NCI-H2107 treated with DMSO at 0.1 percent for 48 hours (cell line): ENCODE measurements at regions not wholly inside any gene's neighbourhood (a gene's known extent, or its start where the extent isn't known, plus 50 kb on each side); places are given as distances from the start of the nearest gene placed in this dataset.
"Not testable (repeated sequence)": the region's sequence is repeated elsewhere in the genome, so short reads cannot be mapped to it uniquely, and the experiment has no call there.

Source experiments
- DNase-seq: peaks from one replicate; lab custom pipeline; 2025; ENCODE audit not compliant: unreplicated experiment; lab: John Stamatoyannopoulos, UW

DNA sequence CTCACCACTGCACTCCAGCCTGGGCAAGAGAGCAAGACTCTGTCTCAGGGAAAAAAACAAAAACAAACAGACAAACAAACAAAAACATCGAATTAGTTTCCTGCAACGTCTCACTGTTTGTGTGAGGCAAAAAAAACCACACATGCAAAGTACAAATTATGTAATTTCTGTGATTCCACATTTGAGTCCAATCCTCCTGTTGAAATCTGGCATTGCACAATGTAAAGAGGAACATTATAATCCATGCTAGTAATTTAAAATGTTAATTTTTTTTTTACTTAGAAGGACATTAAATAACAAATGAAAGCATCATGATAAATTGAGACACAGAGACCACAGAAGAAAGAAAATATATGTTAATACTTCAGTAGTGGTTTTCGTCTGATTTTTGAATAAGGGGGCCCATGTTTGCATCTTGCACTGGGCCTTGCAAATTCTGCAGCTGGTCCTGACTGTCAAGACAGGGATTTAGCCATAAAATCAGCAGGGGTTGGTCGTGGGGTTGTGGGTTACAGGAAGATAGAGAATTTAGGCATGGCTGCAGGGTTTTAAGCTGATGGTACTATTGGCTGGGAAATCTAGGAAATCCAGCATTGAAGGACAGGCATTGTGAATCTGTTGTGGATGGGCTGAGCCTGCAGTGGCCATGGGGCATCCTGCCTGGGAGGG lies 102.6 kb upstream of the ALDH3B2 start:
- no peak for DNase-seq

DNA sequence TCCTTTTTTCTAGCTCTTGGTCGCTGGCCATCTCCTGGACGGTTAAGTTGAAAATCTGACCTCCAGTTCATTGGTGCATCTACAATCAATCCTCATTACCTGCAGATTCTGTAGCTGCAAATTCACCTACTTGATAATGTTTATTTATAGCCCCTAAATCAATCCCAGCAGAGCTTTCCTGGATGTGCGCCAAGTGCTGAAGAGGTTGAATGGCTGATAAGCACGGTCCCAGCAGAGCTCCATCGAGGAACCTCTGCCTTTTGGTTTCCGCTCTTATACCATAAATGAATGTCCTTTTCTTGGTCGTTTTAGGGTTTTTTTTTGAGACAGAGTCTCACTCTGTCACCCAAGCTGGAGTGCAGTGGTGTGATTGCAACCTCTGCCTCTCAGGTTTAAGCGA lies 99.8 kb upstream of the ALDH3B2 start:
- DNase-seq: not testable (repeated sequence)

DNA sequence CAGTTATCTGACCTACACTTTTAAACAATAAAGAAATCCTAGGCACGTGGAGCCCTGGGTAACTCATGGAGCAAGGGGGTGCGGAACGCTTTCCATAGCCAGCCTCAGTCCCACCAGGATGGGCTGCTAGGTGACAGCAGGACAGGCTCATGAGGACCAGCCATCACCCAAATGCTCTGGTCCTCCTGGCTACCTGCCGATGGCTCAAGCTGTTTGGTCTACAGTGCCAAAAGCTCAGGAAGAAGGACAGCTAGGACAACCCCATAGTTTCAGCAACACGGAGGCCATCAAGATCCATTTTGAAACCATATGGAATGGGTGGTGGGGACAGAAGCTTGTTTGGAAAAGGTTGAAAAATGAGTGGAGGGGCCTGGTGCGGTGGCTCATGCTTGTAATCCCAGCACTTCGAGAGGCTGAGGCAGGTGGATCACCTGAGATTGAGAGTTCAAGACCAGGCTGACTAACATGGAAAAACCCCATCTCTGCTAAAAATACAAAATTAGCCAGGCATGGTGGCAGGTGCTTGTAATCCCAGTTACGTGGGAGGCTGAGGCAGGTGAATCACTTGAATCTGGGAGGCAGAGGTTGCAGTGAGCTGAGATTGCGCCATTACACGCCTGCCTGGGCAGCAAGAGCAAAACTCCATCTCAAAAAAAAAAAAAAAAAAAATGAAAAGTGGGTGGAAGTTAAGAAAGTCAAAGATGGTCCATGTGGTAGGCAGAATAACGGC lies 93.7 kb upstream of the ALDH3B2 start:
- not testable (repeated sequence) for DNase-seq

DNA sequence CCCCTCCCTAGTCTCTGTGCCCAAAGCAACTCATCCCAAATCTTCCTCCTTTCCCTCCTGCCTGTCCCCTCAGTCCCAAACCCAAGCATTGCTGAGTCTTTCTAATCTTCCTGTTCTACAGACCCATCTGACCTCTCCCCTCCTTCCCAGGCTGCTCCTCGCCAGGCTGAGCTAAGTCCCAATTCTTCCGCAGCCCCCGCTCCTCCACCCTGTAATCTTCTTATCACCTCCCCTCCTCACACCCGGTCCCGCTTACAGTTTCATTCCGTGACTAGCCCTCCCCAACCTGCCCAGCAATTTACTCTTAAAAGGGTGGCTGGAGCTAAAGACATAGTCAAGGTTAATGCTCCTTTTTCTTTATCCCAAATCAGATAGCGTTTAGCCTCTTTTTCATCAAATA lies 86.8 kb upstream of the ALDH3B2 start:
- not testable (repeated sequence) for DNase-seq

DNA sequence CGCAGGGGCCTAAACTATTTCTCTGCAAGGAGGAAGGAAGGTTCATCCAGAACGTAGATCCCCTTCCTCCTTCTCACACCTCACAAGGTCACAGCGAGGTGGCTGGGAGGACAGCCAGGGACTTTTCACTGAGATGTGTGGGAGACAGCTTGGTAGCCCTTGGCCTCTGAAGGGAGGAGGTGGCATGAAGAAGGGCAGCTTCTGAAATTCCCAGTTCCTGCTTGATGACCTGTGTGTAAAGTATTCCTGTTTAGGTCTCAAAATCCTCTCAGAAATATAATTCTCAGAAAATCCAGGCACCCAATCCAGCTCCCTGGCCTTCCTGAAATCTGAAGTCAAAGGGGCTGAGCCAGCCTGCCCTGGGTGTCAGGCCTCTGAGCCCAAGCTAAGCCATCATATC lies 84.9 kb upstream of the ALDH3B2 start:
- not testable (repeated sequence) for DNase-seq

DNA sequence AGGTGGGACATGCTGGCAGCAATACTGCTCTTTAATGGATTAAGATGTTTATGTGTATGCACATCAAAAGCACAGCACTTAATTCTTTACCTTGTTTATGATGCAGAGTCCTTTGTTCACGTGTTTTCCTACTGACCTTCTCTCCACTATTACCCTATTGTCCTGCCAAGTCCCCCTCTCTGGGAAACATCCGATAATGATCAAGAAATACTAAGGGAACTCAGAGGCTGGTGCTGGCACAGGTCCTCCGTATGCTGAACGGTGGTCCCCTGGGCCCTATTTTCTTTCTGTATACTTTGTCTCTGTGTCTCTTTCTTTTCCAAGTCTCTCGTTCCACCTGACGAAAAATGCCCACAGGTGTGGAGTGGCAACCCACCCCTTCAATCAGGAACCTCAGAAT lies 84.0 kb upstream of the ALDH3B2 start:
- DNase-seq: not testable (repeated sequence)

DNA sequence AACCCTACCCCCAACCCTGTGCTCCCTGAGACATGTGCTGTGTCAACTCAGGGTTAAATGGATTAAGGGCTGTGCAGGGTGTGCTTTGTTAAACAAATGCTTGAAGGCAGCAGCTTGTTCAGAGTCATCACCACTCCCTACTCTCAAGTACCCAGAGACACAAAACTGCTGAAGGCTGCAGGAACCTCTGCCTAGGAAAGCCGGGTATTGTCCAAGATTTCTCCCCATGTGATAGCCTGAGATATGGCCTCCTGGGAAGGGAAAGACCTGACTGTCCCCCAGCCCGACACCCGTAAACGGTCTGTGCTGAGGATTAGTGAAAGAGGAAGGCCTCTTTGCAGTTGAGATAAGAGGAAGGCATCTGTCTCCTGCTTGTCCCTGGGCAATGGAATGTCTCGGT lies 83.6 kb upstream of the ALDH3B2 start:
- DNase-seq: not testable (repeated sequence)

DNA sequence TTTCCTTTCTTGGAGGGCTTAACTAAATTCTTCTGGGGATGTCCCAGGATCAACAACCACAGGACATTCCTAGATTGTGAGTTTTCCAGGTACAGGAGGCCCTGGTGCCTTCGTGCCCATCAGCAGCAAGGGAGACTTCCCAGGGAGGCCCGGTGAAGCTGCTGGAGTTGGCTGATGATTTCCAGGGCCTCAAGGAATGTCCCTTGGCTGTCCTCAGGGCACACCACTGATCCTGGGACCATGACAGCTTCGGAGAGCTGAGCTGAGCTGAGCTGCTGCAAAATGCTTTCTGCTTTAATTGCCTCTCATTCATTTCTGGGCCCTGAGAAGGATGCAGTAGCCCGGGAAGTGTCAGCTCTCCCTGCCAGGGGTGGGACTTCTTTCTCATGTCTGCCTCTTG lies 79.4 kb upstream of the ALDH3B2 start:
- DNase-seq: not testable (repeated sequence)

DNA sequence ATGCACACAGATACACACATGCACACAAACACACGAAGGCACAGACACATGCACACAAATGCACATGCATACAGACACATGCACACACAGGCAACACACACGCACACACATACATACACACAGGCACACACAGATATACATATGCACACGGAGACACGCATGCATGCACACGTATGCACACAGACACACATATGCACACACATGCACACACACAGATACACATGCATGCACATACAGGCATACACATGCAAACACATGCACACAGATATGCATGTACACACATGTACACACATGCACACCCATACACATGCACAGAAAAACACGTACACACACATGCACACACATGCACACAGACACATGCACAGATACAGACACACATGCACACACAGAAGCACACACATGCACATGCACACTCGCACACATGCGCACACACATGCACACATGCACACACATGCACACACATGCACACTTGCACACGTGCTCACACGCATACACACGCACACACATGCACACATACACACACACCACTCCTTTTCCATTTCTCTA lies 70.8 kb upstream of the ALDH3B2 start:
- no peak for DNase-seq

DNA sequence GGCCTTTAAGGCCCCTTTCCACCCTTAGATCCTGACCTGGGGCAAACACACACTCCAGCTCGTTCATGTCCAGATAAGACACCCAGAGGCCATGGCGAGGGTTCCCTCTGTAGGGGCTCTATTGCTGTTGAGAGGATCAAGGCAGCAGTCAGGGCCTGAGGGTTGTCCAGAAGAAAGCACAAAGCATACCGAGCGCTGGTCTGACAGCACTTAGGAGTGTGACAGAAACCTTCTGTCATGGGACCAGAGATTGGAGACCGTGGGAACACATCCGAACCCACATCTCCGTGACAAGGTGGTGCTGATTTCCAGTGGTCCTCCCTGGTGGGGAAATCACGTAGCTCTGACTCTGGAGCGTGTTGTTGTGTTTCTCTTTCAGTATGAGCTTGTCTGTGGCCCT lies 69.8 kb upstream of the ALDH3B2 start:
- not testable (repeated sequence) for DNase-seq

DNA sequence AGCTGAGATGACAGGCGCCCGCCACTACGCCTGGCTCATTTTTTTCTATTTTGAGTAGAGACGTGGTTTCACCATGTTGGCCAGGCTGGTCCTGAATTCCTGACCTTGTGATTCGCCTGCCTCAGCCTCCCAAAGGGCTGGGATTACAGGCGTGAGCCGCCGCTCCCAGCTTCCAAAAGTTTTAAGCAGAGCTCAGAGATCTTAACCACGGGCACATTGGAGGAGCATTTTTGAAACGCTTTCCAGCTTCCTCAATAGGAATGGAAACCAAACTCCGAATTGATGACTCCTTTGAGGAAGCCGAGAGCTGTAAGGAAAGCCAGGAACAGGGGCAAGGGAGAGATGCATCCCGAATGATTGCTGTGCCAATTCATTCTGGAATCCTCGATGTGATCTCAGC lies 63.8 kb upstream of the ALDH3B2 start:
- DNase-seq: not testable (repeated sequence)

DNA sequence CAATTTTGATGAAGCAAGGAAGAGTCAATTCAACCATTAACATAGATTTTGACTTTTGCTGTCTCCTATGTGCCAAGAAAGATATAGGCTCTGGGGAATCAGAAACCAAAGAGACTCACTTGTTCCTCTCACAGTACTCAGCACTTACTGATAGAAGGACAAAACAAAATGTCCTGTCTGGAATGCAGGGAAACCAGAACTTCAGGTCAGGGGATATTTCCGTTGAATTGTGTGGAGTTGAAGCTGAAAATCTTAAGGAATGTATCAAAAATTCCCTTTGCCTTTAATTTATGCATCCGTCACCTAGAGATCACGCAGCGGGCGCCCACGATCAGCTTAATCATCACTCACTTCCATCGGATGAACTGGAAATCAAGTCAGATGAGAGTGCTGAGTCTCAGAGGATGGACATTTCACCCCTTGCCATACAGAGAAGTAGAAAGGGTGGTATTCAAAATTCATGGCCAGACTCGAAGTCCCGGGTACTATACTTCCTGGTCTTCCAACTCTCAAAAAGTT lies 63.2 kb upstream of the ALDH3B2 start:
- not testable (repeated sequence) for DNase-seq

DNA sequence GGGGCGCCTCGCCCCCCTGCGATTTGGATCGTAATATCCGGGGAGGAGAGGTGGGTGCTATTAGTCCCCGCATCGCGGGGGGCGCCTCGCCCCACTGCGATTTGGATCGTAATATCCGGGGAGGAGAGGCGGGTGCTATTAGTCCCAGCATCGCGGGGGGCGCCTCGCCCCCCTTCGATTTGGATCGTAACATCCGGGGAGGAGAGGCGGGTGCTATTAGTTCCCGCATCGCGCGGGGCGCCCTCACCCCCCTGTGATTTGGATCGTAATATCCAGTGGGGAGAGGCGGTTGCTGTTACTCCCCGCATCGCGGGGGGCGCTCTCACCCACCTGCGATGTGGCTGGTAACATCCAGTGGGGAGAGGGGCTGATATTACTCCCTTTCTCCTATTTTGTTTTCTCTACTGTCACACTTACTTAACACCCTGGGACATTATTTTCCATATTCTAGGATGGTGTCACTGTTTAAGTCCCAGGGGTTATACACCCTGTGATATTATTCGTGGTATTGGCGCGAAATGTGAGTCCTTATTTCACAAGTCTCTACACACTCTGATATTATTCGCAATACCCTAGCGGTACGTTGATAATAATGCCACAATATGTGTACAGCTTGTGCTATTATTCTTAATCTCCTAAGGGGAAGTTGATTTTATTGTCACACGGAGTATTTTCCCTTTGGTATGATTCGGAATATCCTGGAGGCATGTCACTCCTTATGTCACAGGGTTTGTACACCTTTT lies 57.8 kb upstream of the ALDH3B2 start:
- no peak for DNase-seq

DNA sequence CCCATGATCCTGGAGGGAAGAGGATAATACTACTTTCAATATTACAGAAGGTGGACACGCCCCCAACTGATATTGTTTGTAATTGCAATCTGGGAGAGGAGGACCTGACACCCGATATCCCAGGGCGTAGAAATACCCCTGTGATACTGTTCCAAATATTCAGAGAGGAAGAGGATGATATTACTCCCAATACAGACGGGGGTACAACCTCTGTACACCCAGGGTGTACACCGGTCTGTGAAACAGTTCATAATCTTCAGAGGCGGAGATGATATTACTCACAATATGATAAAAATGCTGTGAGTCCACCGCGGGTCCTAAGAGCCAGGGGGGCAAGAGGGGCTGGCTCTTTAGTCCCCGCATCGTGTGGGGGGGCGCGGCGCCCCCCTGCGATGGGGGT lies 57.2 kb upstream of the ALDH3B2 start:
- no peak for DNase-seq

DNA sequence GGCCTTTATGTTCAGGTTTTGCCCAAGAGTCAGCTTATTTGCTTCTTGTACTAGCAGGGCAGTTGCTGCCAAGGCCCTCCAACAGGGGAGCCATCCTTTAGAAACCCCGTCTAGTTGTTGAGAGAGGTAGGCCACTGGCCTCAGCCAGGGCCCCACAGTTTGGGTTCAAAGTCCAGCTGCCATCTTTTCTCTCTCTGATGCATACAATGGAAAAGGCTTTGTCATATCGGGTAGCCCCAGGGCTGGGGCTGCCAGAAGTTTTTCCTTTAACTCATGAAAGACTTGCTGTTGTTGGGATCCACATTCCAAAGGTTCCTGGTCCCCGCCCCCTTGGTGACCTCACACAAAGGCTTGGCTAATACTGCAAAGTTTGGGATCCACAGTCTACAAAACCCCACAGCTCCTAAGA lies 53.7 kb upstream of the ALDH3B2 start:
- DNase-seq: not testable (repeated sequence)

DNA sequence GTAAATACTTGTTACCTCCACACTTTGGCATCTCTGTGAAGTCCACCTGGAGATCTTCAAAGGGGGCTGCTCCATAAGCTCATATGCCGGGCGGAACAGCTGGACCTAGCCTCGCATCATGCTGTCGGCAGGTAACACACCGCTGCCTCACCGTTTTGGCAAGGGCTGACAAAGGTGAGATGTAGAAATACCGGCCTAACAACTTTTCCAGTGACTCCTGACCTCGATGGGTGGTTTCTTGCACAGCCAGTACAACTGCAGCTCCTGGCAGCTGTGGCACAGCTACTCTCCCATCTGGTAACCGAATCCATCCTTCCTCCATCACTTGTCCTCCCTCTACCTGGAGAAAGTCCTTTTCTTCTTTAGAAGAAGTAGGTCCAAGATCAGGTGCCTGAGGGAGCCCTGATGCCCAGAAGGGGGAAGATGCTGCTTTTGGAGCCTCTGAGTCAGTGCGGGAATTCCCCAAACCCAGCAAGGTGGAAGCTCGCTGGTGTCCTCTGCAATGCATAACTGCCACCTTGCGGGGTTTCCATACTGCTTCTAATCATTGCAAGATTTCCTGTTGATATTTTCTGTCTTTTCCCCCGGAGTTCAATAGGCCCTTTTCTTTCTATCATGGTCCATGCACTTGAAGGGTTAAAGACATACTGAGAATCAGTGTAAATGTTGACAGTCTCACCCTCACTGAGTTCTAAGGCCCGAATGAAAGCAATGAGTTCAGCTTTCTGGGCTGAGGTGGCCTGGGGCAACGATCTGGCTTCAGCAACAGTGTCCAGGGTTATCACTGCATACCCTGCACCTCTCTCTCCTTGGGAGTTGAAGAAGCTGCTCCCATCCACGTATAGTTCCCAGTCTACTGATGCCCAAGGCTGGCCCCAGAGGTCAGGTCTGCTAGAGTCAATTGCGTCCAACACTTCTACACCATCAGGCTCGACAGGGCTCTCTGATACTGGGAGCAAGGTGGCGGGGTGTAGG lies 52.9 kb upstream of the ALDH3B2 start:
- not testable (repeated sequence) for DNase-seq
